ENCODE measurements at regions not wholly inside any gene's neighbourhood (a gene's known extent, or its start where the extent isn't known, plus 50 kb on each side); places are given as distances from the start of the nearest gene placed in this dataset.
"Not testable (repeated sequence)": the region's sequence is repeated elsewhere in the genome, so short reads cannot be mapped to it uniquely, and the experiment has no call there.

GRCh38 chr11:69905611-69906452, 86.6 kb upstream of the FGF3 start:
- no peak for DNase-seq (ENCODE audit: low read depth)

- DNase-seq (ENCODE audit: low read depth) = no peak
Observed at GRCh38 chr11:69906453-69906907, 87.3 kb upstream of the FGF3 start.

- DNase-seq (ENCODE audit: low read depth) = no peak
Observed at GRCh38 chr11:69907611-69908010, 88.4 kb upstream of the FGF3 start.

GRCh38 chr11:69908511-69909220, 89.5 kb upstream of the FGF3 start:
- no peak for DNase-seq (ENCODE audit: low read depth)

GRCh38 chr11:69909561-69910518, 90.6 kb upstream of the FGF3 start:
- no peak for DNase-seq (ENCODE audit: low read depth)

- DNase-seq (ENCODE audit: low read depth) = no peak
Observed at GRCh38 chr11:69910519-69911309, 91.5 kb upstream of the FGF3 start.

GRCh38 chr11:69911310-69912160, 92.3 kb upstream of the FGF3 start:
- DNase-seq (ENCODE audit: low read depth) = no peak

GRCh38 chr11:69912161-69912910, 93.1 kb upstream of the FGF3 start:
- DNase-seq (ENCODE audit: low read depth) = no peak

GRCh38 chr11:69912911-69913451, 93.8 kb upstream of the FGF3 start:
- no peak for DNase-seq (ENCODE audit: low read depth)

- DNase-seq (ENCODE audit: low read depth) = no peak
Observed at GRCh38 chr11:69913591-69914285, 94.5 kb upstream of the FGF3 start.

- no peak for DNase-seq (ENCODE audit: low read depth)
Observed at GRCh38 chr11:69914286-69915150, 95.3 kb upstream of the FGF3 start.

- no peak for DNase-seq (ENCODE audit: low read depth)
Observed at GRCh38 chr11:69915151-69915500, 95.9 kb upstream of the FGF3 start.

GRCh38 chr11:69915501-69916250, 96.5 kb upstream of the FGF3 start:
- DNase-seq (ENCODE audit: low read depth) = peak; percentile 39

GRCh38 chr11:69916251-69916649, 97.0 kb upstream of the FGF3 start:
- not testable (repeated sequence) for DNase-seq (ENCODE audit: low read depth)

- no peak for DNase-seq (ENCODE audit: low read depth)
Observed at GRCh38 chr11:69916806-69917387, 97.7 kb upstream of the FGF3 start.

GRCh38 chr11:69917529-69917928, 98.3 kb upstream of the FGF3 start:
- DNase-seq (ENCODE audit: low read depth) = no peak

Data from fibroblast of gingiva (primary cell).